ENCODE measurements at regions not wholly inside any gene's neighbourhood (a gene's known extent, or its start where the extent isn't known, plus 50 kb on each side); places are given as distances from the start of the nearest gene placed in this dataset.

GRCh38 chr6:153729189-153729588, 309.9 kb upstream of the OPRM1 start:
- Histone ChIP-seq H3K36me3 (no peaks in the 10 kb centered on the region), H3K4me1 (no peaks in the 10 kb centered on the region), H3K27ac (no peak overlapping the region), H3K4me3 (no peak overlapping the region), H3K27me3 (no peaks in the 10 kb centered on the region), H3K9me3 (no peaks in the 10 kb centered on the region)
- DNase-seq = no peak
- TF ChIP-seq POLR2A (IDR thresholded peaks at IDR 0.05) (no peak), POLR2AphosphoS5 (IDR thresholded peaks at IDR 0.05) (no peak), EP300 (IDR thresholded peaks at IDR 0.05) (no peak), CTCF (IDR thresholded peaks at IDR 0.05) (no peak)
- intact Hi-C loops (cut with DNase I) = no loop called here
- WGBS, 2 donors = 9 to 32% methylated on average over 2 of the region's 2 CpGs

- Histone ChIP-seq H3K27ac (no peak overlapping the region), H3K27me3 (no peaks in the 10 kb centered on the region), H3K4me3 (no peak overlapping the region), H3K36me3 (no peaks in the 10 kb centered on the region), H3K9me3 (no peaks in the 10 kb centered on the region), H3K4me1 (no peaks in the 10 kb centered on the region)
- TF ChIP-seq EP300 (IDR thresholded peaks at IDR 0.05) (no peak), POLR2A (IDR thresholded peaks at IDR 0.05) (no peak), CTCF (IDR thresholded peaks at IDR 0.05) (no peak), POLR2AphosphoS5 (IDR thresholded peaks at IDR 0.05) (no peak)
- intact Hi-C loops (cut with DNase I) = no loop called here
- DNase-seq = no peak
- 20 to 56% methylated on average over 1 of the region's 1 CpG for WGBS, 2 donors
Measured at GRCh38 chr6:153727885-153728284, 311.2 kb upstream of the OPRM1 start.

- no peak overlapping the region for H3K4me3 ChIP-seq
- H3K27me3 ChIP-seq = no peaks in the 10 kb centered on the region
- no peak overlapping the region for H3K27ac ChIP-seq
- no peak for TF ChIP-seq CTCF (IDR thresholded peaks at IDR 0.05)
- TF ChIP-seq POLR2A (IDR thresholded peaks at IDR 0.05) = no peak
- no peak for TF ChIP-seq POLR2AphosphoS5 (IDR thresholded peaks at IDR 0.05)
- no peak for TF ChIP-seq EP300 (IDR thresholded peaks at IDR 0.05)
- no peaks in the 10 kb centered on the region for H3K4me1 ChIP-seq
- intact Hi-C loops (cut with DNase I) = no loop called here
- no peaks in the 10 kb centered on the region for H3K9me3 ChIP-seq
- WGBS, 2 donors = 27 to 33% methylated on average over 3 of the region's 3 CpGs
- no peaks in the 10 kb centered on the region for H3K36me3 ChIP-seq
- DNase-seq = no peak
Measured at GRCh38 chr6:153725456-153725855, 313.6 kb upstream of the OPRM1 start.

GRCh38 chr6:153720732-153721131, 318.3 kb upstream of the OPRM1 start:
- Histone ChIP-seq H3K27ac (no peak overlapping the region), H3K4me3 (no peak overlapping the region), H3K9me3 (no peaks in the 10 kb centered on the region), H3K27me3 (no peaks in the 10 kb centered on the region), H3K4me1 (no peaks in the 10 kb centered on the region), H3K36me3 (no peaks in the 10 kb centered on the region)
- no peak for TF ChIP-seq EP300 (IDR thresholded peaks at IDR 0.05)
- TF ChIP-seq CTCF (IDR thresholded peaks at IDR 0.05) = no peak
- no peak for TF ChIP-seq POLR2A (IDR thresholded peaks at IDR 0.05)
- no peak for DNase-seq
- intact Hi-C loops (cut with DNase I) = no loop called here

- DNase-seq = no peak
- H3K27ac ChIP-seq = no peak overlapping the region
- no peak overlapping the region for H3K4me3 ChIP-seq
- intact Hi-C loops (cut with DNase I) = no loop called here
- no peaks in the 10 kb centered on the region for H3K4me1 ChIP-seq
- peaks cover 0 to 3% (median 0%) of the 10 kb centered on the region in 4 donors for H3K9me3 ChIP-seq
- no peaks in the 10 kb centered on the region for H3K27me3 ChIP-seq
- TF ChIP-seq CTCF (IDR thresholded peaks at IDR 0.05) = no peak
- no peak for TF ChIP-seq POLR2AphosphoS5 (IDR thresholded peaks at IDR 0.05)
- no peak for TF ChIP-seq EP300 (IDR thresholded peaks at IDR 0.05)
- no peak for TF ChIP-seq POLR2A (IDR thresholded peaks at IDR 0.05)
- H3K36me3 ChIP-seq = no peaks in the 10 kb centered on the region
Measured at GRCh38 chr6:153705429-153705828, 333.6 kb upstream of the OPRM1 start.
